Thyroid gland (tissue), 4 donors: ENCODE measurements at regions not wholly inside any gene's neighbourhood (a gene's known extent, or its start where the extent isn't known, plus 50 kb on each side); places are given as distances from the start of the nearest gene placed in this dataset.
"Not testable (repeated sequence)": the region's sequence is repeated elsewhere in the genome, so short reads cannot be mapped to it uniquely, and the experiment has no call there.

Experiments
- POLR2A ChIP-seq, 2 donors: fragments of 450-650 bp; IDR thresholded peaks; one replicate each; pipeline ENCODE4 v1.6.1; 2017; ENCODE audit warnings: antibody characterized with exemption in 2 of 2, mild to moderate bottlenecking in 2 of 2, moderate library complexity in 1 of 2
- TF ChIP-seq, protein P1 (sequence below), 6 experiments: fragments of 200-600 bp in 3 of 6; fragments of 450-650 bp in 3 of 6; sonication (generic) in 3 of 6; IDR thresholded peaks; one replicate each; pipeline ENCODE4 v1.5.1; 2016 to 2019; ENCODE audit warnings: antibody characterized with exemption in 6 of 6, mild to moderate bottlenecking in 2 of 6, inconsistent platforms in 1 of 6, moderate library complexity in 1 of 6

GRCh38 chr15:24107948-24108347, 420.8 kb upstream of the NDN start:
- TF ChIP-seq, protein P1, sequence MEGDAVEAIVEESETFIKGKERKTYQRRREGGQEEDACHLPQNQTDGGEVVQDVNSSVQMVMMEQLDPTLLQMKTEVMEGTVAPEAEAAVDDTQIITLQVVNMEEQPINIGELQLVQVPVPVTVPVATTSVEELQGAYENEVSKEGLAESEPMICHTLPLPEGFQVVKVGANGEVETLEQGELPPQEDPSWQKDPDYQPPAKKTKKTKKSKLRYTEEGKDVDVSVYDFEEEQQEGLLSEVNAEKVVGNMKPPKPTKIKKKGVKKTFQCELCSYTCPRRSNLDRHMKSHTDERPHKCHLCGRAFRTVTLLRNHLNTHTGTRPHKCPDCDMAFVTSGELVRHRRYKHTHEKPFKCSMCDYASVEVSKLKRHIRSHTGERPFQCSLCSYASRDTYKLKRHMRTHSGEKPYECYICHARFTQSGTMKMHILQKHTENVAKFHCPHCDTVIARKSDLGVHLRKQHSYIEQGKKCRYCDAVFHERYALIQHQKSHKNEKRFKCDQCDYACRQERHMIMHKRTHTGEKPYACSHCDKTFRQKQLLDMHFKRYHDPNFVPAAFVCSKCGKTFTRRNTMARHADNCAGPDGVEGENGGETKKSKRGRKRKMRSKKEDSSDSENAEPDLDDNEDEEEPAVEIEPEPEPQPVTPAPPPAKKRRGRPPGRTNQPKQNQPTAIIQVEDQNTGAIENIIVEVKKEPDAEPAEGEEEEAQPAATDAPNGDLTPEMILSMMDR (IDR thresholded peaks at IDR 0.05) = not testable (repeated sequence)
- TF ChIP-seq POLR2A (IDR thresholded peaks at IDR 0.05) = not testable (repeated sequence)
